ENCODE measurements at regions not wholly inside any gene's neighbourhood (a gene's known extent, or its start where the extent isn't known, plus 50 kb on each side); places are given as distances from the start of the nearest gene placed in this dataset.

DNA sequence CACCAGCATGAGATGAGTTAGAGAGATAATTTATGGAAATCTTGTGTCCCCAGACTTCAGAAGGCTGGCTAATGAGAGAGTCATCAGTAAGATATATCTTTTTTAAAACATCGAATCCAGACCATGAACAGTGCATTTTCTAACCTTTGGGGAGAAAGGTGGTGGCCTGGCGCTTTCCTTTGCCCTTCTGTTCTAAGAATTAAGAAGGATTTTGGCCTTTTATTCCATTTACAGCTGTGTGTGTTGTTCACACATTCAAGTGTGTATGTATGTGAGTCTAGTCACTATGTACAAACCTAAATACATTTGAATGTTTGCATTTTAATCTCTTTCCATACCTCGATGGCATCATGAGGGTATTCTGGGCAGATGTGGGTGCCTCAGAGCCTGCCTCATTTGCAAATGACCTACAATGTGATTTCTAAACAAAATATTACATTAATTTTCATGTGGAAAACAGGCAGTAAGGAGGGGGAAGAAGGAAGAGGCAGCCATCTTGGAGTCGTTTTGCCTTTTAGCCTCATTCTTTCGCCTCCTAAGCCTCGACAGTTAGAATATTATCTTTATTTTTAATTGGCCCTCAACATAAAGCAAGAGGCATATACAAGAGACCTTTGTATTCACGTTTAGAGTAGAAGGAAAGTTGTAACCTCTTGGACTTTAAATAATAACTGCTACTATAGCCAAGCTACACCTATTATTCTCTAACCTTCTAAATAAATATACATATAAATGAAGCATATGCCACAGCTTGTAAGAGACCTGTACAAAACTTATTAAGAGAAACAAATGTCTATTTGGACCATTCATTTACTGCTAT lies 125.3 kb upstream of the TMEM161B start:
- TF ChIP-seq TP53 (CRISPR knock-in tag; IDR thresholded peaks at IDR 0.05) (no peak), MYBL2 (CRISPR knock-in tag; IDR thresholded peaks at IDR 0.05) (no peak), TEAD4 (CRISPR knock-in tag; IDR thresholded peaks at IDR 0.05) (no peak), JUN (CRISPR knock-in tag; IDR thresholded peaks at IDR 0.05) (no peak), RELA (CRISPR knock-in tag; IDR thresholded peaks at IDR 0.05; ENCODE audit: borderline replicate concordance) (no peak), ELF4 (CRISPR knock-in tag; IDR thresholded peaks at IDR 0.05; ENCODE audit: low read depth) (no peak), USF1 (CRISPR knock-in tag; IDR thresholded peaks at IDR 0.05) (no peak), PRRX2 (CRISPR knock-in tag; IDR thresholded peaks at IDR 0.05) (no peak), ARID4B (CRISPR knock-in tag; IDR thresholded peaks at IDR 0.05; ENCODE audit: borderline replicate concordance) (no peak), ZNF671 (CRISPR knock-in tag; IDR thresholded peaks at IDR 0.05) (no peak), OVOL2 (CRISPR knock-in tag; IDR thresholded peaks at IDR 0.05; ENCODE audit: borderline replicate concordance) (no peak), IRF2 (CRISPR knock-in tag; IDR thresholded peaks at IDR 0.05; ENCODE audit: borderline replicate concordance, low read depth) (no peak), PREB (CRISPR knock-in tag; IDR thresholded peaks at IDR 0.05; ENCODE audit: borderline replicate concordance) (no peak), GABPB1 (CRISPR knock-in tag; IDR thresholded peaks at IDR 0.05) (no peak), ATF1 (CRISPR knock-in tag; IDR thresholded peaks at IDR 0.05) (no peak)
- TF ChIP-seq, protein P1, sequence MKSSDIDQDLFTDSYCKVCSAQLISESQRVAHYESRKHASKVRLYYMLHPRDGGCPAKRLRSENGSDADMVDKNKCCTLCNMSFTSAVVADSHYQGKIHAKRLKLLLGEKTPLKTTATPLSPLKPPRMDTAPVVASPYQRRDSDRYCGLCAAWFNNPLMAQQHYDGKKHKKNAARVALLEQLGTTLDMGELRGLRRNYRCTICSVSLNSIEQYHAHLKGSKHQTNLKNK (CRISPR knock-in tag; IDR thresholded peaks at IDR 0.05): no peak
- ChIA-PET POLR2A (interaction anchor here (0.7 kb wide), 1 partner anchor 54 kb away, joined by 3 read pairs; no protein-coding TSS in a partner anchor), CTCF (no interaction called here)
- DNase-seq (ENCODE audit: low spot score) (no peak), ATAC-seq (no peak)
- H3K27me3 Mint-ChIP-seq (ENCODE audit: low read depth): peaks cover 6% of the 10 kb centered on the region
- no peaks in the 10 kb centered on the region for H3K36me3 Mint-ChIP-seq
- peak overlapping the region; percentile 38; the same call in 1 of the 2 replicates for H3K27ac Mint-ChIP-seq
- no peaks in the 10 kb centered on the region for H3K9me3 Mint-ChIP-seq
- H3K4me1 Mint-ChIP-seq: peaks cover 83% of the 10 kb centered on the region
- H3K4me3 Mint-ChIP-seq: no peak overlapping the region

DNA sequence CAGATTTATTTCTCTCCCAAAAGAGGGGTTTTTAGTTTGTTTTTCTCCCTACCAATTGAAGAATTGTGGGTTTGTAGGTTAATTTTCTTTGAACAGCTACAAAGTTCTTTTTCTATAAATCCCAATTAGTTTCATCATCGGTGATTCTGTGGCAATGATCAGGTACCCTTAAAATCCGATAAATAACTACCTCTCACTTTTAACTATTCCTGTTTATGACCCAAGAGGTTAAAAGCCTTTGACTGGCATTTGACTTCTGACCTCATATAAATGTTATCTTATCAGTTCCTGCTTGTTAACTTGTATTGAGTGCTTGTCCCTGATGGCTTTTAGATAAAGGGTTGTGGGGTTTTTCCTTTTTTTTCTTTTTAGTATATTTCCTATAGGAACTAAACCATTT lies 124.4 kb upstream of the TMEM161B start:
- no peak for ATAC-seq
- no peak overlapping the region for H3K27ac Mint-ChIP-seq
- H3K4me3 Mint-ChIP-seq: no peak overlapping the region
- H3K4me1 Mint-ChIP-seq: peaks cover 85% of the 10 kb centered on the region
- ChIA-PET CTCF (no interaction called here), POLR2A (no interaction called here)
- H3K36me3 Mint-ChIP-seq: no peaks in the 10 kb centered on the region
- peaks cover 6% of the 10 kb centered on the region for H3K27me3 Mint-ChIP-seq (ENCODE audit: low read depth)
- no peaks in the 10 kb centered on the region for H3K9me3 Mint-ChIP-seq
- DNase-seq (ENCODE audit: low spot score): no peak
- no peak for TF ChIP-seq TEAD4 (CRISPR knock-in tag; IDR thresholded peaks at IDR 0.05)
- TF ChIP-seq, protein P2, sequence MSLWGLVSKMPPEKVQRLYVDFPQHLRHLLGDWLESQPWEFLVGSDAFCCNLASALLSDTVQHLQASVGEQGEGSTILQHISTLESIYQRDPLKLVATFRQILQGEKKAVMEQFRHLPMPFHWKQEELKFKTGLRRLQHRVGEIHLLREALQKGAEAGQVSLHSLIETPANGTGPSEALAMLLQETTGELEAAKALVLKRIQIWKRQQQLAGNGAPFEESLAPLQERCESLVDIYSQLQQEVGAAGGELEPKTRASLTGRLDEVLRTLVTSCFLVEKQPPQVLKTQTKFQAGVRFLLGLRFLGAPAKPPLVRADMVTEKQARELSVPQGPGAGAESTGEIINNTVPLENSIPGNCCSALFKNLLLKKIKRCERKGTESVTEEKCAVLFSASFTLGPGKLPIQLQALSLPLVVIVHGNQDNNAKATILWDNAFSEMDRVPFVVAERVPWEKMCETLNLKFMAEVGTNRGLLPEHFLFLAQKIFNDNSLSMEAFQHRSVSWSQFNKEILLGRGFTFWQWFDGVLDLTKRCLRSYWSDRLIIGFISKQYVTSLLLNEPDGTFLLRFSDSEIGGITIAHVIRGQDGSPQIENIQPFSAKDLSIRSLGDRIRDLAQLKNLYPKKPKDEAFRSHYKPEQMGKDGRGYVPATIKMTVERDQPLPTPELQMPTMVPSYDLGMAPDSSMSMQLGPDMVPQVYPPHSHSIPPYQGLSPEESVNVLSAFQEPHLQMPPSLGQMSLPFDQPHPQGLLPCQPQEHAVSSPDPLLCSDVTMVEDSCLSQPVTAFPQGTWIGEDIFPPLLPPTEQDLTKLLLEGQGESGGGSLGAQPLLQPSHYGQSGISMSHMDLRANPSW (CRISPR knock-in tag; conservative IDR thresholded peaks at IDR 0.05; ENCODE audit: low read depth): no peak
- TF ChIP-seq EMX1 (CRISPR knock-in tag; IDR thresholded peaks at IDR 0.05): no peak
- TF ChIP-seq ATF6 (CRISPR knock-in tag; IDR thresholded peaks at IDR 0.05): no peak
- no peak for TF ChIP-seq MAX (CRISPR knock-in tag; IDR thresholded peaks at IDR 0.05)
- no peak for TF ChIP-seq RORB (CRISPR knock-in tag; IDR thresholded peaks at IDR 0.05)
- TF ChIP-seq NFATC4 (CRISPR knock-in tag; IDR thresholded peaks at IDR 0.05): no peak
- no peak for TF ChIP-seq RELA (CRISPR knock-in tag; IDR thresholded peaks at IDR 0.05; ENCODE audit: borderline replicate concordance)
